Neural cell (in vitro differentiated cells): ENCODE measurements at regions not wholly inside any gene's neighbourhood (a gene's known extent, or its start where the extent isn't known, plus 50 kb on each side); places are given as distances from the start of the nearest gene placed in this dataset.

Source experiments
- H2AFZ ChIP-seq: fragments of 200-600, 300-800 bp; sonication (generic), shearing (Covaris generic); 2 replicates; pipeline ENCODE4 v1.6.0; 2014; ENCODE audit warnings: low read depth, mild to moderate bottlenecking, antibody characterized with exemption, low read length, moderate library complexity
- H3F3A ChIP-seq: fragments of 200-600 bp; shearing (Covaris generic); 2 replicates; pipeline ENCODE4 v1.6.1; 2016; ENCODE audit warnings: mild to moderate bottlenecking, moderate library complexity, mixed read lengths, antibody characterized with exemption, low read length; ENCODE audit not compliant: insufficient read depth, poor library complexity, severe bottlenecking
- H3K27ac ChIP-seq: fragments of 200-600, 300-800 bp; sonication (generic), shearing (Covaris generic); 2 replicates; pipeline ENCODE4 v1.5.1; 2014; ENCODE audit warnings: mild to moderate bottlenecking, low read length, moderate library complexity
- H3K27me3 ChIP-seq: fragments of 300-800, 200-600 bp; sonication (generic), shearing (Covaris generic); 2 replicates; pipeline ENCODE4 v1.6.0; 2014; ENCODE audit warnings: mild to moderate bottlenecking, low read depth, low read length, moderate library complexity; ENCODE audit not compliant: insufficient read depth
- H3K36me3 ChIP-seq: fragments of 300-800, 200-600 bp; sonication (generic), shearing (Covaris generic); 2 replicates; pipeline ENCODE4 v1.5.1; 2014; ENCODE audit warnings: mild to moderate bottlenecking, antibody characterized with exemption, low read length, moderate library complexity; ENCODE audit not compliant: insufficient read depth
- H3K4me2 ChIP-seq: fragments of 300-800, 200-600 bp; sonication (generic), shearing (Covaris generic); 2 replicates; pipeline ENCODE4 v1.6.0; 2014; ENCODE audit warnings: mild to moderate bottlenecking, low read length
- H3K4me3 ChIP-seq: fragments of 300-800, 200-600 bp; sonication (generic), shearing (Covaris generic); 2 replicates; pipeline ENCODE4 v1.5.1; 2014; ENCODE audit warnings: mild to moderate bottlenecking, low read length, moderate library complexity
- H3K79me2 ChIP-seq: fragments of 200-600 bp; shearing (Covaris generic); replicated peaks from 2 replicates; pipeline ENCODE4 v1.6.0; 2014; ENCODE audit warnings: mild to moderate bottlenecking, low read length, moderate library complexity; ENCODE audit not compliant: insufficient read depth
- H3K9ac ChIP-seq: fragments of 300-800, 200-600 bp; sonication (generic), shearing (Covaris generic); 2 replicates; pipeline ENCODE4 v1.6.1; 2016; ENCODE audit warnings: mild to moderate bottlenecking, low read length, mixed read lengths
- H3K9me2 ChIP-seq: fragments of 200-600 bp; shearing (Covaris generic); 2 replicates; pipeline ENCODE4 v1.6.1; 2016; ENCODE audit warnings: mild to moderate bottlenecking, low read length, mixed read lengths; ENCODE audit not compliant: insufficient read depth
- H3K9me3 ChIP-seq: fragments of 200-600, 300-800 bp; sonication (generic), shearing (Covaris generic); 2 replicates; pipeline ENCODE4 v1.6.1; 2016; ENCODE audit warnings: mild to moderate bottlenecking, mixed run types, low read length, moderate library complexity, mixed read lengths
- H4K20me1 ChIP-seq: fragments of 200-600 bp; shearing (Covaris generic); 2 replicates; pipeline ENCODE4 v1.6.1; 2016; ENCODE audit warnings: mild to moderate bottlenecking, mixed run types; ENCODE audit not compliant: insufficient read depth
- CTCF ChIP-seq: fragments of 450-650 bp; IDR thresholded peaks from 2 replicates; pipeline ENCODE4 v1.5.1; 2014; ENCODE audit warnings: antibody characterized with exemption, mild to moderate bottlenecking, moderate library complexity; ENCODE audit not compliant: poor library complexity, severe bottlenecking
- EP300 ChIP-seq: fragments of 450-650 bp; conservative IDR thresholded peaks from 2 replicates; pipeline ENCODE4 v1.6.1; 2014; ENCODE audit warnings: antibody characterized with exemption, mild to moderate bottlenecking, moderate library complexity; ENCODE audit not compliant: poor library complexity, severe bottlenecking
- EZH2 ChIP-seq: fragments of 200-600, 300-800 bp; shearing (Covaris generic), sonication (generic); IDR thresholded peaks from 2 replicates; pipeline ENCODE4 v1.6.1; 2014; ENCODE audit warnings: antibody characterized with exemption, low read length, borderline replicate concordance, mild to moderate bottlenecking; ENCODE audit not compliant: insufficient read depth, poor library complexity, severe bottlenecking
- MXI1 ChIP-seq: fragments of 450-650 bp; conservative IDR thresholded peaks from 2 replicates; pipeline ENCODE4 v1.6.1; 2014; ENCODE audit warnings: antibody characterized with exemption, mild to moderate bottlenecking; ENCODE audit not compliant: poor library complexity, severe bottlenecking
- POLR2AphosphoS5 ChIP-seq: IDR thresholded peaks from 2 replicates; pipeline ENCODE4 v1.6.1; 2012
- RAD21 ChIP-seq: fragments of 450-650 bp; conservative IDR thresholded peaks from 2 replicates; pipeline ENCODE4 v1.6.1; 2014; ENCODE audit warnings: antibody characterized with exemption, mild to moderate bottlenecking, moderate library complexity
- REST ChIP-seq: IDR thresholded peaks from 2 replicates; pipeline ENCODE4 v1.6.1; 2012; ENCODE audit warnings: borderline replicate concordance
- SMC3 ChIP-seq: fragments of 450-650 bp; conservative IDR thresholded peaks from 2 replicates; pipeline ENCODE4 v1.6.1; 2014; ENCODE audit warnings: antibody characterized with exemption, mild to moderate bottlenecking, moderate library complexity; ENCODE audit not compliant: poor library complexity
- TAF1 ChIP-seq: IDR thresholded peaks from 2 replicates; pipeline ENCODE4 v1.6.1; 2012; ENCODE audit warnings: low read depth

GRCh38 chr2:187851955-187852561 is 297.8 kb upstream of the TFPI start:
- H3F3A ChIP-seq: no peaks in the 10 kb centered on the region
- H3K79me2 ChIP-seq: no peaks in the 10 kb centered on the region
- no peaks in the 10 kb centered on the region for H3K27me3 ChIP-seq
- H2AFZ ChIP-seq: no peak overlapping the region
- TF ChIP-seq POLR2AphosphoS5 (no peak), CTCF (no peak), RAD21 (no peak), TAF1 (no peak), EZH2 (no peak), EP300 (no peak), SMC3 (no peak), MXI1 (no peak), REST (no peak)
- H3K9ac ChIP-seq: no peak overlapping the region
- no peaks in the 10 kb centered on the region for H3K9me3 ChIP-seq
- no peaks in the 10 kb centered on the region for H3K9me2 ChIP-seq
- H3K27ac ChIP-seq: no peak overlapping the region
- H4K20me1 ChIP-seq: no peaks in the 10 kb centered on the region
- H3K36me3 ChIP-seq: no peaks in the 10 kb centered on the region
- H3K4me3 ChIP-seq: no peak overlapping the region
- no peak overlapping the region for H3K4me2 ChIP-seq

GRCh38 chr2:187853381-187853791 is 299.2 kb upstream of the TFPI start:
- H3K9ac ChIP-seq: no peak overlapping the region
- no peak overlapping the region for H3K27ac ChIP-seq
- H3K9me3 ChIP-seq: no peaks in the 10 kb centered on the region
- no peak overlapping the region for H3K4me3 ChIP-seq
- no peaks in the 10 kb centered on the region for H3F3A ChIP-seq
- no peaks in the 10 kb centered on the region for H3K9me2 ChIP-seq
- H4K20me1 ChIP-seq: no peaks in the 10 kb centered on the region
- no peaks in the 10 kb centered on the region for H3K36me3 ChIP-seq
- no peak overlapping the region for H3K4me2 ChIP-seq
- no peak overlapping the region for H2AFZ ChIP-seq
- no peaks in the 10 kb centered on the region for H3K79me2 ChIP-seq
- no peak for TF ChIP-seq EP300
- TF ChIP-seq POLR2AphosphoS5: no peak
- TF ChIP-seq REST: no peak
- no peak for TF ChIP-seq TAF1
- TF ChIP-seq EZH2: no peak
- TF ChIP-seq MXI1: no peak
- no peak for TF ChIP-seq SMC3
- H3K27me3 ChIP-seq: no peaks in the 10 kb centered on the region
